ENCODE measurements at regions not wholly inside any gene's neighbourhood (a gene's known extent, or its start where the extent isn't known, plus 50 kb on each side); places are given as distances from the start of the nearest gene placed in this dataset.

- DNase-seq, result no peak
- H3K4me1 ChIP-seq, result peaks cover 30% of the 10 kb centered on the region
- intact Hi-C loops (cut with micrococcal nuclease), result no loop called here
- no peaks in the 10 kb centered on the region for H3K36me3 ChIP-seq
- no peak overlapping the region for H3K4me3 ChIP-seq
- peak overlapping the region; percentile 85 for H3K27ac ChIP-seq (replicated peaks)
- peaks cover 15% of the 10 kb centered on the region for H3K9me3 ChIP-seq (replicated peaks)
- no peaks in the 10 kb centered on the region for H3K27me3 ChIP-seq (ENCODE audit: low read depth)
- no peak for TF ChIP-seq CTCF (IDR thresholded peaks at IDR 0.05; ENCODE audit: borderline replicate concordance)
Measured at GRCh38 chr6:140774080-140774505, 1358.6 kb upstream of the GJE1 start.

GRCh38 chr6:140773276-140773675, 1359.4 kb upstream of the GJE1 start:
- no peak for TF ChIP-seq CTCF (IDR thresholded peaks at IDR 0.05; ENCODE audit: borderline replicate concordance)
- peaks cover 22% of the 10 kb centered on the region for H3K9me3 ChIP-seq (replicated peaks)
- H3K36me3 ChIP-seq, result no peaks in the 10 kb centered on the region
- H3K27ac ChIP-seq (replicated peaks), result peak overlapping the region; percentile 66
- H3K4me3 ChIP-seq, result no peak overlapping the region
- H3K27me3 ChIP-seq (ENCODE audit: low read depth), result no peaks in the 10 kb centered on the region
- DNase-seq, result no peak
- intact Hi-C loops (cut with micrococcal nuclease), result no loop called here
- H3K4me1 ChIP-seq, result peaks cover 30% of the 10 kb centered on the region

- no peak for TF ChIP-seq CTCF (IDR thresholded peaks at IDR 0.05; ENCODE audit: borderline replicate concordance)
- Histone ChIP-seq H3K9me3 (replicated peaks) (peaks cover 29% of the 10 kb centered on the region), H3K27me3 (ENCODE audit: low read depth) (no peaks in the 10 kb centered on the region), H3K4me3 (no peak overlapping the region), H3K4me1 (peaks cover 30% of the 10 kb centered on the region), H3K36me3 (no peaks in the 10 kb centered on the region), H3K27ac (replicated peaks) (peak overlapping the region; percentile 66)
- no peak for DNase-seq
- intact Hi-C loops (cut with micrococcal nuclease), result no loop called here
Measured at GRCh38 chr6:140772576-140772975, 1360.1 kb upstream of the GJE1 start.

- no peak for TF ChIP-seq CTCF (IDR thresholded peaks at IDR 0.05; ENCODE audit: borderline replicate concordance)
- Histone ChIP-seq H3K36me3 (no peaks in the 10 kb centered on the region), H3K4me3 (no peak overlapping the region), H3K27me3 (ENCODE audit: low read depth) (no peaks in the 10 kb centered on the region), H3K9me3 (replicated peaks) (peaks cover 36% of the 10 kb centered on the region), H3K27ac (replicated peaks) (no peak overlapping the region), H3K4me1 (peaks cover 6% of the 10 kb centered on the region)
- no peak for DNase-seq
- intact Hi-C loops (cut with micrococcal nuclease), result no loop called here
Measured at GRCh38 chr6:140768133-140768532, 1364.6 kb upstream of the GJE1 start.

- intact Hi-C loops (cut with micrococcal nuclease), result no loop called here
- H3K27me3 ChIP-seq (ENCODE audit: low read depth), result no peaks in the 10 kb centered on the region
- DNase-seq, result no peak
- H3K36me3 ChIP-seq, result no peaks in the 10 kb centered on the region
- peaks cover 8% of the 10 kb centered on the region for H3K4me1 ChIP-seq
- no peak overlapping the region for H3K27ac ChIP-seq (replicated peaks)
- TF ChIP-seq CTCF (IDR thresholded peaks at IDR 0.05; ENCODE audit: borderline replicate concordance), result no peak
- no peak overlapping the region for H3K4me3 ChIP-seq
- H3K9me3 ChIP-seq (replicated peaks), result peaks cover 32% of the 10 kb centered on the region
Measured at GRCh38 chr6:140766999-140767398, 1365.7 kb upstream of the GJE1 start.
